Adrenal gland (tissue), 9 donors: ENCODE measurements at regions not wholly inside any gene's neighbourhood (a gene's known extent, or its start where the extent isn't known, plus 50 kb on each side); places are given as distances from the start of the nearest gene placed in this dataset.

Experiments used
- DNase-seq, 7 donors: peaks; one replicate each; pipeline ENCODE4 v3.0.0-alpha.2; 2019 to 2020
- H3K27ac ChIP-seq, 5 donors: fragments of 200-600 bp; sonication (generic) in 4 of 5; 1 replicate in 3 of 5; 2 replicates in 2 of 5; pipeline versions ENCODE4 v1.5.1 to v1.8.0; 2016 to 2020; ENCODE audit warnings: mild to moderate bottlenecking in 1 of 5
- H3K27me3 ChIP-seq: fragments of 200-600 bp; 2 replicates; pipeline ENCODE4 v1.8.0; 2021
- H3K36me3 ChIP-seq, 2 donors: fragments of 200-600 bp; replicated peaks in 1 of 2; 1 replicate in 1 of 2; 2 replicates in 1 of 2; pipeline versions ENCODE4 v1.5.1 to v1.8.0; 2018 to 2022
- H3K4me1 ChIP-seq, 2 donors: fragments of 200-600 bp; replicated peaks in 1 of 2; 1 replicate in 1 of 2; 2 replicates in 1 of 2; pipeline versions ENCODE4 v1.5.1 to v1.8.0; 2018 to 2021
- H3K4me3 ChIP-seq, 4 donors: fragments of 200-600 bp; sonication (generic) in 3 of 4; one replicate each; pipeline ENCODE4 v1.5.1; 2016 to 2018
- H3K9me3 ChIP-seq, 3 donors: fragments of 200-600 bp; sonication (generic) in 1 of 3; replicated peaks in 1 of 3; 1 replicate in 2 of 3; 2 replicates in 1 of 3; pipeline versions ENCODE4 v1.5.1 to v1.8.0; 2016 to 2021
- CTCF ChIP-seq, 6 experiments: fragments of 450-650 bp in 4 of 6; fragments of 200-600 bp in 2 of 6; sonication (generic) in 1 of 6; IDR thresholded peaks; 1 replicate in 5 of 6; 2 replicates in 1 of 6; pipeline versions ENCODE4 v1.5.1 to v1.8.0; 2016 to 2021; ENCODE audit warnings: antibody characterized with exemption in 6 of 6, mild to moderate bottlenecking in 2 of 6, moderate library complexity in 1 of 6
- POLR2A ChIP-seq, 2 donors: fragments of 450-650 bp; IDR thresholded peaks; one replicate each; pipeline ENCODE4 v1.6.1; 2017; ENCODE audit warnings: antibody characterized with exemption in 2 of 2, mild to moderate bottlenecking in 2 of 2, moderate library complexity in 1 of 2
- WGBS, 4 donors: extraction: QIAGEN DNeasy Blood & Tissue Kit in 2 of 4; methylation state at CpG; one replicate each; pipeline versions ENCODE4 v1.1.5 to v1.1.7; 2013 to 2017; 5-methylcytosine and 5-hydroxymethylcytosine counted together
- intact Hi-C, 2 donors: fragments of 100-400 bp; cut with DNase I; formaldehyde crosslinking; loops; one replicate each; pipeline versions ENCODE4 v1.14.1 to v1.15.0; 2022 to 2023
- donor health status: healthy with polysubstance abuse.
- donor health status: Bipolar disorder and iron deficiency.
- donor health status: DM: yes; HTN: yes; CAD: no.
- donor health status: DM: no; HTN: no; CAD: no.
- donor health status: DM: no; HTN: no; CAD: no.

GRCh38 chr22:22103078-22103875, 120.7 kb upstream of the TOP3B start:
- intact Hi-C loops: no loop called here
- DNase-seq: no peak
- H3K4me3 ChIP-seq: no peak overlapping the region
- no peaks in the 10 kb centered on the region for H3K4me1 ChIP-seq
- 63 to 68% (median 64%) methylated on average over 7 to 8 of the region's 8 CpGs for WGBS, 4 donors
- H3K36me3 ChIP-seq: no peaks in the 10 kb centered on the region
- H3K9me3 ChIP-seq: no peaks in the 10 kb centered on the region
- H3K27me3 ChIP-seq: no peaks in the 10 kb centered on the region
- TF ChIP-seq CTCF (IDR thresholded peaks at IDR 0.05) (peak in 2 of 6 experiments; percentile 12 to 26), POLR2A (IDR thresholded peaks at IDR 0.05) (no peak)
- H3K27ac ChIP-seq: no peak overlapping the region

- Histone ChIP-seq H3K27ac (no peak overlapping the region), H3K4me1 (no peaks in the 10 kb centered on the region), H3K9me3 (no peaks in the 10 kb centered on the region), H3K4me3 (no peak overlapping the region), H3K36me3 (no peaks in the 10 kb centered on the region), H3K27me3 (no peaks in the 10 kb centered on the region)
- intact Hi-C loops: no loop called here
- no peak for DNase-seq
- TF ChIP-seq CTCF (IDR thresholded peaks at IDR 0.05): no peak
- TF ChIP-seq POLR2A (IDR thresholded peaks at IDR 0.05): no peak
- 66 to 74% (median 71%) methylated on average over 11 of the region's 11 CpGs for WGBS, 4 donors
These were observed 117.5 kb upstream of the TOP3B start for GRCh38 chr22:22099833-22100812.

GRCh38 chr22:22099194-22099486, 116.6 kb upstream of the TOP3B start:
- H3K36me3 ChIP-seq: no peaks in the 10 kb centered on the region
- no peaks in the 10 kb centered on the region for H3K4me1 ChIP-seq
- no peak overlapping the region for H3K27ac ChIP-seq
- H3K4me3 ChIP-seq: no peak overlapping the region
- H3K27me3 ChIP-seq: no peaks in the 10 kb centered on the region
- no peaks in the 10 kb centered on the region for H3K9me3 ChIP-seq
- DNase-seq: no peak
- intact Hi-C loops: no loop called here
- 64 to 78% (median 66%) methylated on average over 5 of the region's 5 CpGs for WGBS, 4 donors
- TF ChIP-seq POLR2A (IDR thresholded peaks at IDR 0.05): no peak
- TF ChIP-seq CTCF (IDR thresholded peaks at IDR 0.05): no peak

GRCh38 chr22:22098457-22099193, 116.0 kb upstream of the TOP3B start:
- Histone ChIP-seq H3K36me3 (no peaks in the 10 kb centered on the region), H3K27ac (no peak overlapping the region), H3K4me3 (no peak overlapping the region), H3K4me1 (no peaks in the 10 kb centered on the region), H3K9me3 (no peaks in the 10 kb centered on the region), H3K27me3 (no peaks in the 10 kb centered on the region)
- DNase-seq: no peak
- intact Hi-C loops: no loop called here
- TF ChIP-seq CTCF (IDR thresholded peaks at IDR 0.05) (no peak), POLR2A (IDR thresholded peaks at IDR 0.05) (no peak)
- WGBS, 4 donors: 56 to 68% (median 67%) methylated on average over 8 to 9 of the region's 9 CpGs
